Neural progenitor cell (in vitro differentiated cells): ENCODE measurements at regions not wholly inside any gene's neighbourhood (a gene's known extent, or its start where the extent isn't known, plus 50 kb on each side); places are given as distances from the start of the nearest gene placed in this dataset.

ENCODE experiments used
- EZH2 ChIP-seq: fragments of 200-600 bp; sonication (generic); IDR thresholded peaks from 2 replicates; pipeline ENCODE4 v1.6.1; 2017; ENCODE audit warnings: antibody characterized with exemption, mild to moderate bottlenecking, moderate library complexity
- EZH2phosphoT487 ChIP-seq: fragments of 200-600 bp; sonication (generic); IDR thresholded peaks from 2 replicates; pipeline ENCODE4 v1.6.1; 2017; ENCODE audit warnings: antibody characterized with exemption
- TF ChIP-seq, protein P1 (sequence below): fragments of 200-600 bp; sonication (generic); IDR thresholded peaks from 2 replicates; pipeline ENCODE4 v1.5.1; 2017; ENCODE audit warnings: antibody characterized with exemption, mild to moderate bottlenecking

GRCh38 chr13:73956795-73957408 lies 177.3 kb downstream of the KLF12 start:
- TF ChIP-seq, protein P1, sequence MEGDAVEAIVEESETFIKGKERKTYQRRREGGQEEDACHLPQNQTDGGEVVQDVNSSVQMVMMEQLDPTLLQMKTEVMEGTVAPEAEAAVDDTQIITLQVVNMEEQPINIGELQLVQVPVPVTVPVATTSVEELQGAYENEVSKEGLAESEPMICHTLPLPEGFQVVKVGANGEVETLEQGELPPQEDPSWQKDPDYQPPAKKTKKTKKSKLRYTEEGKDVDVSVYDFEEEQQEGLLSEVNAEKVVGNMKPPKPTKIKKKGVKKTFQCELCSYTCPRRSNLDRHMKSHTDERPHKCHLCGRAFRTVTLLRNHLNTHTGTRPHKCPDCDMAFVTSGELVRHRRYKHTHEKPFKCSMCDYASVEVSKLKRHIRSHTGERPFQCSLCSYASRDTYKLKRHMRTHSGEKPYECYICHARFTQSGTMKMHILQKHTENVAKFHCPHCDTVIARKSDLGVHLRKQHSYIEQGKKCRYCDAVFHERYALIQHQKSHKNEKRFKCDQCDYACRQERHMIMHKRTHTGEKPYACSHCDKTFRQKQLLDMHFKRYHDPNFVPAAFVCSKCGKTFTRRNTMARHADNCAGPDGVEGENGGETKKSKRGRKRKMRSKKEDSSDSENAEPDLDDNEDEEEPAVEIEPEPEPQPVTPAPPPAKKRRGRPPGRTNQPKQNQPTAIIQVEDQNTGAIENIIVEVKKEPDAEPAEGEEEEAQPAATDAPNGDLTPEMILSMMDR: no peak
- TF ChIP-seq EZH2: no peak
- TF ChIP-seq EZH2phosphoT487: no peak
